ENCODE measurements at regions not wholly inside any gene's neighbourhood (a gene's known extent, or its start where the extent isn't known, plus 50 kb on each side); places are given as distances from the start of the nearest gene placed in this dataset.
"Not testable (repeated sequence)": the region's sequence is repeated elsewhere in the genome, so short reads cannot be mapped to it uniquely, and the experiment has no call there.

- not testable (repeated sequence) for TF ChIP-seq CBX2 (IDR thresholded peaks at IDR 0.05; ENCODE audit: borderline replicate concordance, low read depth); POLR2AphosphoS2 (conservative IDR thresholded peaks at IDR 0.05; ENCODE audit: low read length); POLR2A (IDR thresholded peaks at IDR 0.05; ENCODE audit: low read length); SMC3 (IDR thresholded peaks at IDR 0.05); NFE2L2 (conservative IDR thresholded peaks at IDR 0.05; ENCODE audit: low read length); CEBPB (IDR thresholded peaks at IDR 0.05); USF2 (IDR thresholded peaks at IDR 0.05); HOXA7 (CRISPR knock-in tag; IDR thresholded peaks at IDR 0.05); EP300 (IDR thresholded peaks at IDR 0.05); MYC (IDR thresholded peaks at IDR 0.05; ENCODE audit: borderline replicate concordance, low read length); CTCF (IDR thresholded peaks at IDR 0.05)
Observed at GRCh38 chr22:34683031-34683430, 382.9 kb upstream of the ISX start.
